Panc1 (cell line): ENCODE measurements at regions not wholly inside any gene's neighbourhood (a gene's known extent, or its start where the extent isn't known, plus 50 kb on each side); places are given as distances from the start of the nearest gene placed in this dataset.

ENCODE experiments used
- ATAC-seq: fragments of 200-7000 bp; cut with Tn5 transposase; 2 replicates; pipeline ENCODE4 v1.9.1; 2020; ENCODE audit warnings: mild to moderate bottlenecking, moderate library complexity
- BruUV-seq: library from RNA; stranded (reverse); fragments of 400-500 nt; replicated peaks from 2 replicates; lab custom pipeline; 2021; lab: Mats Ljungman, UMichigan
- CTCF ChIA-PET: fragments of 300-600 bp; sonication (Branson Sonifier 250); formaldehyde crosslinking; loops from one replicate; lab custom pipeline; 2022; ENCODE audit warnings: antibody characterized with exemption; lab: Charles Lee
- POLR2A ChIA-PET: fragments of 300-600 bp; sonication (Branson Sonifier 250); formaldehyde crosslinking; loops from one replicate; lab custom pipeline; 2022; ENCODE audit warnings: antibody characterized with exemption; lab: Charles Lee
- DNase-seq: peaks from one replicate; pipeline ENCODE4 v3.0.0-alpha.2; 2010; ENCODE audit warnings: low read depth, low spot score
- H3K27ac ChIP-seq: 2 replicates; pipeline ENCODE4 v1.5.1; 2011; ENCODE audit warnings: mild to moderate bottlenecking, low read length, inconsistent platforms
- H3K27me3 ChIP-seq: fragments of 200-500 bp; sonication (Bioruptor generic); 2 replicates; pipeline ENCODE4 v1.6.0; 2014; ENCODE audit warnings: low read length, inconsistent platforms; ENCODE audit not compliant: control insufficient read depth, insufficient read depth
- H3K36me3 ChIP-seq: fragments of 200-500 bp; sonication (Bioruptor generic); 2 replicates; pipeline ENCODE4 v1.5.1; 2014; ENCODE audit warnings: inconsistent platforms, mild to moderate bottlenecking, low read length, moderate library complexity; ENCODE audit not compliant: control insufficient read depth, insufficient read depth
- H3K4me1 ChIP-seq: 2 replicates; pipeline ENCODE4 v1.5.1; 2011; ENCODE audit warnings: inconsistent platforms, mild to moderate bottlenecking, low read length, moderate library complexity; ENCODE audit not compliant: control insufficient read depth, insufficient read depth
- H3K4me3 ChIP-seq, 2 experiments: 2 replicates each; pipeline ENCODE4 v1.5.1; 2011 to 2012; ENCODE audit warnings: low read depth in 2 of 2, low read length in 2 of 2, mild to moderate bottlenecking in 2 of 2, inconsistent platforms in 1 of 2, moderate library complexity in 1 of 2
- H3K9me3 ChIP-seq: fragments of 200-500 bp; sonication (Bioruptor generic); 2 replicates; pipeline ENCODE4 v1.5.1; 2014; ENCODE audit warnings: low read depth, mild to moderate bottlenecking, inconsistent platforms, low read length, moderate library complexity; ENCODE audit not compliant: control insufficient read depth, insufficient read depth
- CTCF ChIP-seq: fragments of 450-650 bp; IDR thresholded peaks from 2 replicates; pipeline ENCODE4 v1.5.1; 2017; ENCODE audit warnings: mild to moderate bottlenecking
- POLR2AphosphoS5 ChIP-seq: IDR thresholded peaks from 2 replicates; pipeline ENCODE4 v1.6.1; 2012; ENCODE audit warnings: mild to moderate bottlenecking, low read depth, low read length, moderate library complexity
- SIN3A ChIP-seq: IDR thresholded peaks from 2 replicates; pipeline ENCODE4 v1.6.1; 2012; ENCODE audit warnings: low read depth, mild to moderate bottlenecking, low read length, moderate library complexity, borderline replicate concordance; ENCODE audit not compliant: insufficient read depth
- TCF7L2 ChIP-seq: IDR thresholded peaks from 2 replicates; pipeline ENCODE4 v1.6.1; 2011; ENCODE audit warnings: mild to moderate bottlenecking, low read depth, low read length, inconsistent platforms
- in situ Hi-C: cut with HindIII; loops from 2 replicates; pipeline ENCODE4 v1.10.0; 2016; ENCODE audit warnings: low sequenced_read_pairs, low pct_unique_long_range_greater_than_20kb
- intact Hi-C: fragments of 100-400 bp; cut with micrococcal nuclease; formaldehyde crosslinking; loops from one replicate; pipeline ENCODE4 v1.10.0; 2022; ENCODE audit not compliant: unreplicated experiment
- TF ChIP-seq, protein P1 (sequence below), 2 experiments: IDR thresholded peaks; 2 replicates each; pipeline ENCODE4 v1.6.1; 2011 to 2012; ENCODE audit warnings: low read depth in 2 of 2, control low read depth in 1 of 2, low read length in 1 of 2, mild to moderate bottlenecking in 1 of 2, moderate library complexity in 1 of 2; ENCODE audit not compliant: insufficient read depth in 1 of 2

DNA sequence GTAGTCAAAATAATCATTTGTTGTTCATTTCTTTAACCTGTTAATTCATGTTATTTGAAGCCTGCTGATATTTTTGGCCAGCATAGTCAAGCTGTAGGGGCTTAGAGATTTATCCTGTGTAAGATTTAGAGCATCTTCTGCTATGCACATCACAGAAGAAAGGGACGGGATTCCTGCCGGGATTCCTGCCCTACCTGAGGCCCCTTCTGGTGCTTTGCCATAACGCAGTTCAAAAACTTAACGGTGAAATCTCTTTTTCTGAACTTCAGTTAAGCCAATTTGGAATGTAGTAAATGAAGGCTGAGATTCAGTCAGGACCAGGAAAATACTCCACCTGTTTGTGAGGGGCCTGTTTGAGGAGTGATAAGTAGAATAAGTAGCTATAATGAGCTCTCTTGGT lies 50.7 kb upstream of the TMEM260 start:
- ATAC-seq (no peak), DNase-seq (no peak)
- Histone ChIP-seq H3K27ac (no peak overlapping the region), H3K36me3 (no peaks in the 10 kb centered on the region), H3K27me3 (peaks cover 8% of the 10 kb centered on the region; the same call in 1 of the 2 replicates), H3K4me1 (no peaks in the 10 kb centered on the region), H3K4me3 (no peak overlapping the region), H3K9me3 (no peaks in the 10 kb centered on the region)
- in situ Hi-C loops = no loop called here
- TF ChIP-seq SIN3A = no peak
- TF ChIP-seq TCF7L2 = no peak
- TF ChIP-seq, protein P1, sequence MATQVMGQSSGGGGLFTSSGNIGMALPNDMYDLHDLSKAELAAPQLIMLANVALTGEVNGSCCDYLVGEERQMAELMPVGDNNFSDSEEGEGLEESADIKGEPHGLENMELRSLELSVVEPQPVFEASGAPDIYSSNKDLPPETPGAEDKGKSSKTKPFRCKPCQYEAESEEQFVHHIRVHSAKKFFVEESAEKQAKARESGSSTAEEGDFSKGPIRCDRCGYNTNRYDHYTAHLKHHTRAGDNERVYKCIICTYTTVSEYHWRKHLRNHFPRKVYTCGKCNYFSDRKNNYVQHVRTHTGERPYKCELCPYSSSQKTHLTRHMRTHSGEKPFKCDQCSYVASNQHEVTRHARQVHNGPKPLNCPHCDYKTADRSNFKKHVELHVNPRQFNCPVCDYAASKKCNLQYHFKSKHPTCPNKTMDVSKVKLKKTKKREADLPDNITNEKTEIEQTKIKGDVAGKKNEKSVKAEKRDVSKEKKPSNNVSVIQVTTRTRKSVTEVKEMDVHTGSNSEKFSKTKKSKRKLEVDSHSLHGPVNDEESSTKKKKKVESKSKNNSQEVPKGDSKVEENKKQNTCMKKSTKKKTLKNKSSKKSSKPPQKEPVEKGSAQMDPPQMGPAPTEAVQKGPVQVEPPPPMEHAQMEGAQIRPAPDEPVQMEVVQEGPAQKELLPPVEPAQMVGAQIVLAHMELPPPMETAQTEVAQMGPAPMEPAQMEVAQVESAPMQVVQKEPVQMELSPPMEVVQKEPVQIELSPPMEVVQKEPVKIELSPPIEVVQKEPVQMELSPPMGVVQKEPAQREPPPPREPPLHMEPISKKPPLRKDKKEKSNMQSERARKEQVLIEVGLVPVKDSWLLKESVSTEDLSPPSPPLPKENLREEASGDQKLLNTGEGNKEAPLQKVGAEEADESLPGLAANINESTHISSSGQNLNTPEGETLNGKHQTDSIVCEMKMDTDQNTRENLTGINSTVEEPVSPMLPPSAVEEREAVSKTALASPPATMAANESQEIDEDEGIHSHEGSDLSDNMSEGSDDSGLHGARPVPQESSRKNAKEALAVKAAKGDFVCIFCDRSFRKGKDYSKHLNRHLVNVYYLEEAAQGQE (IDR thresholded peaks at IDR 0.05; ENCODE audit: insufficient read depth in 1 of 2, low read depth in 2 of 2, low read length in 1 of 2) = no peak
- TF ChIP-seq POLR2AphosphoS5 = no peak
- no peak for TF ChIP-seq CTCF
- CTCF ChIA-PET = no interaction called here
- intact Hi-C loops = no loop called here
- POLR2A ChIA-PET = interaction anchor here (0.6 kb wide), 1 partner anchor 927 kb away, joined by 5 read pairs; no protein-coding TSS in a partner anchor
- no TSS peak for BruUV-seq
